ACHN (cell line): ENCODE measurements at regions not wholly inside any gene's neighbourhood (a gene's known extent, or its start where the extent isn't known, plus 50 kb on each side); places are given as distances from the start of the nearest gene placed in this dataset.

Source experiments
- DNase-seq: peaks from one replicate; pipeline ENCODE4 v3.0.0-alpha.2; 2015
- in situ Hi-C: cut with HindIII; loops from 2 replicates; pipeline ENCODE4 v1.10.0; 2017; ENCODE audit warnings: low sequenced_read_pairs, low pct_ligation_motif_present, low pct_unique_long_range_greater_than_20kb

- no peak for DNase-seq
- in situ Hi-C loops: no loop called here
Measured at GRCh38 chr5:57341380-57341979, 141.1 kb downstream of the ACTBL2 start.

- no peak for DNase-seq
- in situ Hi-C loops: no loop called here
Measured at GRCh38 chr5:57340681-57341080, 141.9 kb downstream of the ACTBL2 start.

- no peak for DNase-seq
- in situ Hi-C loops: no loop called here
Measured at GRCh38 chr5:57339521-57339920, 143.1 kb downstream of the ACTBL2 start.

- in situ Hi-C loops: no loop called here
- DNase-seq: no peak
Measured at GRCh38 chr5:57338868-57339340, 143.7 kb downstream of the ACTBL2 start.

- in situ Hi-C loops: no loop called here
- peak; percentile 51 for DNase-seq
Measured at GRCh38 chr5:57338068-57338867, 144.3 kb downstream of the ACTBL2 start.

- DNase-seq: no peak
- in situ Hi-C loops: no loop called here
Measured at GRCh38 chr5:57335092-57335660, 147.4 kb downstream of the ACTBL2 start.

GRCh38 chr5:57334475-57334874, 148.1 kb downstream of the ACTBL2 start:
- in situ Hi-C loops: no loop called here
- DNase-seq: no peak

GRCh38 chr5:57332361-57332760, 150.2 kb downstream of the ACTBL2 start:
- in situ Hi-C loops: no loop called here
- no peak for DNase-seq

- in situ Hi-C loops: no loop called here
- DNase-seq: no peak
Measured at GRCh38 chr5:57327561-57328367, 153.9 kb downstream of the GPBP1 start.

- DNase-seq: no peak
- in situ Hi-C loops: no loop called here
Measured at GRCh38 chr5:57325678-57326397, 152.0 kb downstream of the GPBP1 start.

GRCh38 chr5:57324861-57325260, 151.0 kb downstream of the GPBP1 start:
- DNase-seq: no peak
- in situ Hi-C loops: no loop called here

- in situ Hi-C loops: no loop called here
- no peak for DNase-seq
Measured at GRCh38 chr5:57324181-57324580, 150.3 kb downstream of the GPBP1 start.

- in situ Hi-C loops: no loop called here
- DNase-seq: no peak
Measured at GRCh38 chr5:57320582-57320981, 146.7 kb downstream of the GPBP1 start.

GRCh38 chr5:57319628-57320027, 145.8 kb downstream of the GPBP1 start:
- no peak for DNase-seq
- in situ Hi-C loops: no loop called here

GRCh38 chr5:57318251-57318650, 144.4 kb downstream of the GPBP1 start:
- no peak for DNase-seq
- in situ Hi-C loops: no loop called here

GRCh38 chr5:57317341-57317740, 143.5 kb downstream of the GPBP1 start:
- no peak for DNase-seq
- in situ Hi-C loops: no loop called here

GRCh38 chr5:57316798-57317327, 143.0 kb downstream of the GPBP1 start:
- DNase-seq: peak; percentile 25
- in situ Hi-C loops: no loop called here

GRCh38 chr5:57315941-57316340, 142.1 kb downstream of the GPBP1 start:
- in situ Hi-C loops: no loop called here

More at GRCh38 chr5:57315941-57316340, 142.1 kb downstream of the GPBP1 start:
- DNase-seq: no peak
